GM23248 (cell line): ENCODE measurements at regions not wholly inside any gene's neighbourhood (a gene's known extent, or its start where the extent isn't known, plus 50 kb on each side); places are given as distances from the start of the nearest gene placed in this dataset.
A peak's percentile ranks its signal among the peaks of the same experiment; 100 is the strongest.

Experiments
- DNase-seq: peaks from one replicate; pipeline ENCODE4 v3.0.0-alpha.2; 2015
- H2AFZ ChIP-seq: fragments of 200-600 bp; sonication (generic); 2 replicates; pipeline ENCODE4 v1.6.1; 2016; ENCODE audit warnings: antibody characterized with exemption
- H3F3A ChIP-seq: fragments of 200-600 bp; sonication (generic); 2 replicates; pipeline ENCODE4 v1.6.1; 2016; ENCODE audit warnings: mild to moderate bottlenecking, antibody characterized with exemption, mixed run types; ENCODE audit not compliant: insufficient read depth
- H3K27ac ChIP-seq: fragments of 200-600 bp; sonication (generic); 2 replicates; pipeline ENCODE4 v1.5.1; 2016; ENCODE audit warnings: mild to moderate bottlenecking
- H3K27me3 ChIP-seq: fragments of 200-600 bp; sonication (generic); replicated peaks from 2 replicates; pipeline ENCODE4 v1.6.1; 2016; ENCODE audit warnings: mild to moderate bottlenecking; ENCODE audit not compliant: insufficient read depth
- H3K36me3 ChIP-seq: fragments of 200-600 bp; sonication (generic); 2 replicates; pipeline ENCODE4 v1.6.1; 2016; ENCODE audit warnings: low read depth, mild to moderate bottlenecking
- H3K4me1 ChIP-seq: fragments of 200-600 bp; sonication (generic); 2 replicates; pipeline ENCODE4 v1.6.1; 2016; ENCODE audit warnings: mild to moderate bottlenecking; ENCODE audit not compliant: insufficient read depth
- H3K4me2 ChIP-seq: fragments of 200-600 bp; sonication (generic); one replicate; pipeline ENCODE4 v1.6.1; 2016; ENCODE audit warnings: mild to moderate bottlenecking; ENCODE audit not compliant: unreplicated experiment
- H3K4me3 ChIP-seq: fragments of 200-600 bp; sonication (generic); 2 replicates; pipeline ENCODE4 v1.5.1; 2016; ENCODE audit warnings: mild to moderate bottlenecking
- H3K79me2 ChIP-seq: fragments of 200-600 bp; sonication (generic); 2 replicates; pipeline ENCODE4 v1.6.1; 2016; ENCODE audit warnings: mild to moderate bottlenecking; ENCODE audit not compliant: insufficient read depth
- H3K9ac ChIP-seq: fragments of 200-600 bp; sonication (generic); 2 replicates; pipeline ENCODE4 v1.6.1; 2016; ENCODE audit warnings: mild to moderate bottlenecking
- H3K9me2 ChIP-seq: fragments of 200-600 bp; sonication (generic); 2 replicates; pipeline ENCODE4 v1.6.1; 2016; ENCODE audit warnings: mixed run types, mild to moderate bottlenecking, moderate library complexity; ENCODE audit not compliant: insufficient read depth
- H3K9me3 ChIP-seq: fragments of 200-600 bp; sonication (generic); one replicate; pipeline ENCODE4 v1.6.1; 2017; ENCODE audit warnings: low read depth
- H4K20me1 ChIP-seq: fragments of 200-600 bp; sonication (generic); 2 replicates; pipeline ENCODE4 v1.6.0; 2016; ENCODE audit not compliant: insufficient read depth
- EZH2 ChIP-seq: fragments of 200-600 bp; sonication (generic); IDR thresholded peaks from 2 replicates; pipeline ENCODE4 v1.6.1; 2018; ENCODE audit warnings: antibody characterized with exemption, mild to moderate bottlenecking; ENCODE audit not compliant: insufficient read depth, poor library complexity, severe bottlenecking
- EZH2phosphoT487 ChIP-seq: fragments of 200-600 bp; sonication (generic); IDR thresholded peaks from 2 replicates; pipeline ENCODE4 v1.6.1; 2018; ENCODE audit warnings: antibody characterized with exemption, moderate library complexity, mild to moderate bottlenecking, low read depth; ENCODE audit not compliant: insufficient read depth
- WGBS, 2 experiments: methylation state at CpG; one replicate each; pipeline ENCODE4 v1.1.6; 2015 to 2017; ENCODE audit warnings: low lambda C conversion rate in 2 of 2, low coverage in 1 of 2; ENCODE audit errors: missing lambda C conversion rate in 2 of 2; 5-methylcytosine and 5-hydroxymethylcytosine counted together
- in situ Hi-C: fragments of 300-500 bp; cut with MboI; formaldehyde crosslinking; loops from 2 replicates; pipeline ENCODE4 v1.15.0; 2020

DNA sequence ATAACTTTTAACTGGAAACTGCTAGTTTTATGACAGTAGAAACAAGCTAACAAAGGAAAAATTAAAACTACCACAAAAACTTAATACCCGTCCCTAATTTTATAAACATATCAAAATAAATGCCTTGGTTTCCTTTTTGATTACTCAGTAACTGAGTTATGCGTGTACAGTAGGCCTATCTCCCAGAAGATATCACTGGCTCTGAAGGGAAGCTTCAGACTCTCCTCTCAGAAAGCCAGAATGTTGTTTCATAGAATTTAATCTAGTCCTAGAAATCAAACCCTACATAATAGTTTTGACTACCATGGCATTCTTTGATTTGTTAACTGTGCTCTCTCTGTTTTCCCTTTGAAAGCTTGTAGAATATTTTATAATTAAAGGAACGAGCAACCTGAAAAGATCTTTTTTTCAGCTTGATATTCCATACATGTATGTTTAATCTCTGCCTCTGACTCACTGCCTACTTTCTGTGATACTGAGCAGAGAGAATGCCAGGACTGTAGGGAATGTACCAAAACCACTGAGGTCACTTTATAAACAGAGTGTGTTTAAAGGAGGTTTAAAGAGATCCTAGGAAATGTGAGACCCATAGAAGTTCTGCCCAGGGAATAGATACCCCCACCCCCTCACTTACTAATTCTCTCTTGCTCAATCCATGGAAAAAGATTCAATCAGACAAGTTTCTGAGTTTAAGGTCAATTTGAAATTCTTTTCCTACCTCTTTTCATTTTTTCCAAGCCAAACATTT, 311.5 kb downstream of the HDGFL1 start:
- Histone ChIP-seq H3K79me2 (no peaks in the 10 kb centered on the region), H3K4me3 (peak overlapping the region; percentile 54), H3K4me1 (peaks cover 56% of the 10 kb centered on the region), H2AFZ (peak overlapping the region; percentile 24), H4K20me1 (no peaks in the 10 kb centered on the region), H3K9me2 (no peaks in the 10 kb centered on the region), H3K9me3 (no peaks in the 10 kb centered on the region), H3K27ac (peak overlapping the region; percentile 78), H3K36me3 (no peaks in the 10 kb centered on the region), H3K9ac (peak overlapping the region; percentile 52), H3F3A (peaks cover 37% of the 10 kb centered on the region), H3K4me2 (peak overlapping the region; percentile 75), H3K27me3 (no peaks in the 10 kb centered on the region)
- in situ Hi-C loops = no loop called here
- WGBS, 2 experiments = 0 to 1% methylated on average over 3 of the region's 3 CpGs
- TF ChIP-seq EZH2 (no peak), EZH2phosphoT487 (no peak)
- DNase-seq = peak; percentile 92

DNA sequence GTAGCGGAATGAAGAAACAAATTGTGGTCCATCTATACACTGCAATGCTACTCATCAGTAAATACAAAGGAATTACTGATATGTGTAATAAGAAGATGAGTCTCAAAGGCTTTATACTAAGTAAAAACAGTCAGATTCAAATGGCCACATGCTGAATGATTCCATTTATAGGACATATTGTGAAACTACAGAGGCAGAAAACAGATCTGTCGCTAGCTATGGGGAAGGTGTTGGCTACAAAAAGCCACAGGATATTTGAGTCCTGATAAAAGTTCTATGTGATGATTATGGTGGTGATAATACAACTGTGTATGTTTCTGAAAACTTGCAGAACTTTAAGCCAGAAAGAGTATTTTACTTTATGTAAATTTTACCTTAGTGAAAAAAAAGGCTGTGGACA, 313.2 kb downstream of the HDGFL1 start:
- H3K4me3 ChIP-seq = no peak overlapping the region
- H3K9ac ChIP-seq = no peak overlapping the region
- no peak for TF ChIP-seq EZH2phosphoT487
- TF ChIP-seq EZH2 = no peak
- WGBS, 2 experiments = 87 to 92% methylated on average over 2 of the region's 2 CpGs
- H3K9me3 ChIP-seq = no peaks in the 10 kb centered on the region
- no peaks in the 10 kb centered on the region for H3K27me3 ChIP-seq
- no peak overlapping the region for H3K4me2 ChIP-seq
- peak; percentile 15 for DNase-seq
- no peaks in the 10 kb centered on the region for H3K36me3 ChIP-seq
- H3K9me2 ChIP-seq = no peaks in the 10 kb centered on the region
- H3K79me2 ChIP-seq = no peaks in the 10 kb centered on the region
- H4K20me1 ChIP-seq = no peaks in the 10 kb centered on the region
- in situ Hi-C loops = no loop called here
- H3F3A ChIP-seq = peaks cover 39% of the 10 kb centered on the region
- H3K4me1 ChIP-seq = peaks cover 55% of the 10 kb centered on the region
- 0 out of 2 replicates have a peak overlapping the region, but pooled peaks have one; percentile 25 for H2AFZ ChIP-seq
- H3K27ac ChIP-seq = no peak overlapping the region

- H3K9me3 ChIP-seq = no peaks in the 10 kb centered on the region
- no peak overlapping the region for H3K4me2 ChIP-seq
- H3K9me2 ChIP-seq = no peaks in the 10 kb centered on the region
- no peak overlapping the region for H2AFZ ChIP-seq
- H3F3A ChIP-seq = peaks cover 33% of the 10 kb centered on the region
- no peaks in the 10 kb centered on the region for H3K79me2 ChIP-seq
- 97 to 98% methylated on average over 7 of the region's 7 CpGs for WGBS, 2 experiments
- H3K27ac ChIP-seq = no peak overlapping the region
- no peak for DNase-seq
- TF ChIP-seq EZH2phosphoT487 (no peak), EZH2 (no peak)
- no peak overlapping the region for H3K9ac ChIP-seq
- in situ Hi-C loops = no loop called here
- no peaks in the 10 kb centered on the region for H3K36me3 ChIP-seq
- H4K20me1 ChIP-seq = no peaks in the 10 kb centered on the region
- no peak overlapping the region for H3K4me3 ChIP-seq
- no peaks in the 10 kb centered on the region for H3K27me3 ChIP-seq
- H3K4me1 ChIP-seq = peaks cover 55% of the 10 kb centered on the region
Observed at GRCh38 chr6:22883061-22883717, 313.8 kb downstream of the HDGFL1 start.

DNA sequence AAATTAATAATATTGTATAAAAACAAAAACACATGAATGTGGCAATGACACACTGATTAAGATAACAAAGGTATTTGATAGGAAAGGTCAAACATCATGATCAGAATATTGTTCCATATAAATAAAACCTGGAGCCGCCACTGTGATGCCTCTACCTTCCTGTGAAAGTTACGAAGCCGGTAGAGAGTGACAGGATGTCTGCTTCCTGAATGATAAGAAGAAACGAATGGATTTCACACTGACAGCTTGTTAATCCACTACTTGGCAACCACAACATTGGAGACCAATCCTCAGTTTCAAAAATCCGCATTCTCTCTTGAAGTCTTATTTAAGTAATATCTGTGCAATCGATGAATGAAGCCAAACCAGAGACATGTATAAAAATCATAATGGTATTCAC, 315.1 kb downstream of the HDGFL1 start:
- DNase-seq = no peak
- H4K20me1 ChIP-seq = no peaks in the 10 kb centered on the region
- H2AFZ ChIP-seq = no peak overlapping the region
- no peak overlapping the region for H3K9ac ChIP-seq
- H3K27me3 ChIP-seq = no peaks in the 10 kb centered on the region
- TF ChIP-seq EZH2 (no peak), EZH2phosphoT487 (no peak)
- H3F3A ChIP-seq = peaks cover 31% of the 10 kb centered on the region
- peaks cover 48% of the 10 kb centered on the region for H3K4me1 ChIP-seq
- WGBS, 2 experiments = 89 to 93% methylated on average over 6 of the region's 6 CpGs
- H3K79me2 ChIP-seq = no peaks in the 10 kb centered on the region
- H3K4me2 ChIP-seq = no peak overlapping the region
- no peaks in the 10 kb centered on the region for H3K9me3 ChIP-seq
- H3K4me3 ChIP-seq = no peak overlapping the region
- H3K9me2 ChIP-seq = no peaks in the 10 kb centered on the region
- in situ Hi-C loops = no loop called here
- H3K36me3 ChIP-seq = no peaks in the 10 kb centered on the region
- H3K27ac ChIP-seq = no peak overlapping the region
